ENCODE measurements at regions not wholly inside any gene's neighbourhood (a gene's known extent, or its start where the extent isn't known, plus 50 kb on each side); places are given as distances from the start of the nearest gene placed in this dataset.
"Not testable (repeated sequence)": the region's sequence is repeated elsewhere in the genome, so short reads cannot be mapped to it uniquely, and the experiment has no call there.

- Histone ChIP-seq H3K27me3 (ENCODE audit: control insufficient read depth, insufficient read depth, low read length) (no peaks in the 10 kb centered on the region), H3K36me3 (ENCODE audit: control insufficient read depth, insufficient read depth, low read length) (no peaks in the 10 kb centered on the region), H3K4me1 (ENCODE audit: control insufficient read depth, insufficient read depth, low read length) (no peaks in the 10 kb centered on the region), H3K4me3 (ENCODE audit: low read depth, low read length) (no peak overlapping the region), H3K9me3 (ENCODE audit: control insufficient read depth, insufficient read depth, low read length) (peaks cover 10% of the 10 kb centered on the region), H3K9ac (ENCODE audit: low read depth, low read length) (no peak overlapping the region)
Measured at GRCh38 chr10:130263289-130263688, 127.1 kb downstream of the GLRX3 start.

- H3K27me3 ChIP-seq (ENCODE audit: control insufficient read depth, insufficient read depth, low read length) = no peaks in the 10 kb centered on the region
- no peaks in the 10 kb centered on the region for H3K4me1 ChIP-seq (ENCODE audit: control insufficient read depth, insufficient read depth, low read length)
- H3K9ac ChIP-seq (ENCODE audit: low read depth, low read length) = no peak overlapping the region
- no peak overlapping the region for H3K4me3 ChIP-seq (ENCODE audit: low read depth, low read length)
- H3K9me3 ChIP-seq (ENCODE audit: control insufficient read depth, insufficient read depth, low read length) = peaks cover 14% of the 10 kb centered on the region
- H3K36me3 ChIP-seq (ENCODE audit: control insufficient read depth, insufficient read depth, low read length) = no peaks in the 10 kb centered on the region
Measured at GRCh38 chr10:130265542-130265941, 129.4 kb downstream of the GLRX3 start.

- no peak overlapping the region for H3K9ac ChIP-seq (ENCODE audit: low read depth, low read length)
- H3K27me3 ChIP-seq (ENCODE audit: control insufficient read depth, insufficient read depth, low read length) = no peaks in the 10 kb centered on the region
- H3K9me3 ChIP-seq (ENCODE audit: control insufficient read depth, insufficient read depth, low read length) = peaks cover 51% of the 10 kb centered on the region
- no peak overlapping the region for H3K4me3 ChIP-seq (ENCODE audit: low read depth, low read length)
- no peaks in the 10 kb centered on the region for H3K4me1 ChIP-seq (ENCODE audit: control insufficient read depth, insufficient read depth, low read length)
- H3K36me3 ChIP-seq (ENCODE audit: control insufficient read depth, insufficient read depth, low read length) = no peaks in the 10 kb centered on the region
Measured at GRCh38 chr10:130282492-130283218, 146.5 kb downstream of the GLRX3 start.

- Histone ChIP-seq H3K9me3 (ENCODE audit: control insufficient read depth, insufficient read depth, low read length) (peaks cover 48% of the 10 kb centered on the region), H3K4me3 (ENCODE audit: low read depth, low read length) (no peak overlapping the region), H3K27me3 (ENCODE audit: control insufficient read depth, insufficient read depth, low read length) (no peaks in the 10 kb centered on the region), H3K36me3 (ENCODE audit: control insufficient read depth, insufficient read depth, low read length) (no peaks in the 10 kb centered on the region), H3K4me1 (ENCODE audit: control insufficient read depth, insufficient read depth, low read length) (no peaks in the 10 kb centered on the region), H3K9ac (ENCODE audit: low read depth, low read length) (no peak overlapping the region)
Measured at GRCh38 chr10:130283219-130283545, 147.0 kb downstream of the GLRX3 start.

GRCh38 chr10:130295761-130296160 is 159.6 kb downstream of the GLRX3 start:
- H3K4me1 ChIP-seq (ENCODE audit: control insufficient read depth, insufficient read depth, low read length); H3K4me3 ChIP-seq (ENCODE audit: low read depth, low read length); H3K9me3 ChIP-seq (ENCODE audit: control insufficient read depth, insufficient read depth, low read length); H3K27me3 ChIP-seq (ENCODE audit: control insufficient read depth, insufficient read depth, low read length); H3K36me3 ChIP-seq (ENCODE audit: control insufficient read depth, insufficient read depth, low read length); H3K9ac ChIP-seq (ENCODE audit: low read depth, low read length): not testable (repeated sequence)

- H3K4me3 ChIP-seq (ENCODE audit: low read depth, low read length) = no peak overlapping the region
- peaks cover 16% of the 10 kb centered on the region for H3K9me3 ChIP-seq (ENCODE audit: control insufficient read depth, insufficient read depth, low read length)
- H3K36me3 ChIP-seq (ENCODE audit: control insufficient read depth, insufficient read depth, low read length) = no peaks in the 10 kb centered on the region
- no peaks in the 10 kb centered on the region for H3K4me1 ChIP-seq (ENCODE audit: control insufficient read depth, insufficient read depth, low read length)
- H3K9ac ChIP-seq (ENCODE audit: low read depth, low read length) = no peak overlapping the region
- no peaks in the 10 kb centered on the region for H3K27me3 ChIP-seq (ENCODE audit: control insufficient read depth, insufficient read depth, low read length)
Measured at GRCh38 chr10:130300608-130301020, 164.4 kb downstream of the GLRX3 start.

- Histone ChIP-seq H3K4me1 (ENCODE audit: control insufficient read depth, insufficient read depth, low read length) (no peaks in the 10 kb centered on the region), H3K9ac (ENCODE audit: low read depth, low read length) (no peak overlapping the region), H3K27me3 (ENCODE audit: control insufficient read depth, insufficient read depth, low read length) (no peaks in the 10 kb centered on the region), H3K36me3 (ENCODE audit: control insufficient read depth, insufficient read depth, low read length) (no peaks in the 10 kb centered on the region), H3K4me3 (ENCODE audit: low read depth, low read length) (no peak overlapping the region), H3K9me3 (ENCODE audit: control insufficient read depth, insufficient read depth, low read length) (peaks cover 16% of the 10 kb centered on the region)
Measured at GRCh38 chr10:130301021-130301892, 165.1 kb downstream of the GLRX3 start.

GRCh38 chr10:130326954-130327353 is 190.8 kb downstream of the GLRX3 start:
- Histone ChIP-seq H3K9ac (ENCODE audit: low read depth, low read length) (no peak overlapping the region), H3K27me3 (ENCODE audit: control insufficient read depth, insufficient read depth, low read length) (no peaks in the 10 kb centered on the region), H3K36me3 (ENCODE audit: control insufficient read depth, insufficient read depth, low read length) (no peaks in the 10 kb centered on the region), H3K4me1 (ENCODE audit: control insufficient read depth, insufficient read depth, low read length) (no peaks in the 10 kb centered on the region), H3K9me3 (ENCODE audit: control insufficient read depth, insufficient read depth, low read length) (no peaks in the 10 kb centered on the region), H3K4me3 (ENCODE audit: low read depth, low read length) (no peak overlapping the region)

- no peaks in the 10 kb centered on the region for H3K4me1 ChIP-seq (ENCODE audit: control insufficient read depth, insufficient read depth, low read length)
- no peaks in the 10 kb centered on the region for H3K9me3 ChIP-seq (ENCODE audit: control insufficient read depth, insufficient read depth, low read length)
- no peaks in the 10 kb centered on the region for H3K36me3 ChIP-seq (ENCODE audit: control insufficient read depth, insufficient read depth, low read length)
- no peaks in the 10 kb centered on the region for H3K27me3 ChIP-seq (ENCODE audit: control insufficient read depth, insufficient read depth, low read length)
- H3K9ac ChIP-seq (ENCODE audit: low read depth, low read length) = no peak overlapping the region
- H3K4me3 ChIP-seq (ENCODE audit: low read depth, low read length) = no peak overlapping the region
Measured at GRCh38 chr10:130329792-130330191, 193.6 kb downstream of the GLRX3 start.

- H3K36me3 ChIP-seq (ENCODE audit: control insufficient read depth, insufficient read depth, low read length) = no peaks in the 10 kb centered on the region
- no peak overlapping the region for H3K9ac ChIP-seq (ENCODE audit: low read depth, low read length)
- no peaks in the 10 kb centered on the region for H3K9me3 ChIP-seq (ENCODE audit: control insufficient read depth, insufficient read depth, low read length)
- H3K27me3 ChIP-seq (ENCODE audit: control insufficient read depth, insufficient read depth, low read length) = no peaks in the 10 kb centered on the region
- H3K4me1 ChIP-seq (ENCODE audit: control insufficient read depth, insufficient read depth, low read length) = no peaks in the 10 kb centered on the region
- H3K4me3 ChIP-seq (ENCODE audit: low read depth, low read length) = no peak overlapping the region
Measured at GRCh38 chr10:130333185-130333584, 197.0 kb downstream of the GLRX3 start.

- Histone ChIP-seq H3K36me3 (ENCODE audit: control insufficient read depth, insufficient read depth, low read length) (no peaks in the 10 kb centered on the region), H3K27me3 (ENCODE audit: control insufficient read depth, insufficient read depth, low read length) (no peaks in the 10 kb centered on the region), H3K4me1 (ENCODE audit: control insufficient read depth, insufficient read depth, low read length) (no peaks in the 10 kb centered on the region), H3K9ac (ENCODE audit: low read depth, low read length) (no peak overlapping the region), H3K9me3 (ENCODE audit: control insufficient read depth, insufficient read depth, low read length) (no peaks in the 10 kb centered on the region), H3K4me3 (ENCODE audit: low read depth, low read length) (no peak overlapping the region)
Measured at GRCh38 chr10:130335336-130335735, 199.1 kb downstream of the GLRX3 start.
